ENCODE measurements at regions not wholly inside any gene's neighbourhood (a gene's known extent, or its start where the extent isn't known, plus 50 kb on each side); places are given as distances from the start of the nearest gene placed in this dataset.
A peak's percentile ranks its signal among the peaks of the same experiment; 100 is the strongest.
"Not testable (repeated sequence)": the region's sequence is repeated elsewhere in the genome, so short reads cannot be mapped to it uniquely, and the experiment has no call there.

- DNase-seq (ENCODE audit: low read depth in 2 of 2), result no peak
Measured at GRCh38 chr14:55805250-55805649, 225.2 kb downstream of the KTN1 start.

GRCh38 chr14:55807053-55807880 lies 227.3 kb downstream of the KTN1 start:
- DNase-seq (ENCODE audit: low read depth in 2 of 2), result peak; percentile 40 to 48

- no peak for DNase-seq (ENCODE audit: low read depth in 2 of 2)
Measured at GRCh38 chr14:55807881-55808379, 227.9 kb downstream of the KTN1 start.

- DNase-seq (ENCODE audit: low read depth in 2 of 2), result no peak
Measured at GRCh38 chr14:55813630-55814029, 233.6 kb downstream of the KTN1 start.

GRCh38 chr14:55814064-55814463 lies 234.1 kb downstream of the KTN1 start:
- DNase-seq (ENCODE audit: low read depth in 2 of 2), result no peak

GRCh38 chr14:55814873-55815272 lies 234.9 kb downstream of the KTN1 start:
- no peak for DNase-seq (ENCODE audit: low read depth in 2 of 2)

- no peak for DNase-seq (ENCODE audit: low read depth in 2 of 2)
Measured at GRCh38 chr14:55816225-55816624, 236.2 kb downstream of the KTN1 start.

- DNase-seq (ENCODE audit: low read depth in 2 of 2), result no peak
Measured at GRCh38 chr14:55819610-55820304, 239.8 kb downstream of the KTN1 start.

- no peak for DNase-seq (ENCODE audit: low read depth in 2 of 2)
Measured at GRCh38 chr14:55822906-55823305, 242.9 kb downstream of the KTN1 start.

GRCh38 chr14:55832122-55832911 lies 252.3 kb downstream of the KTN1 start:
- no peak for DNase-seq (ENCODE audit: low read depth in 2 of 2)

GRCh38 chr14:55832974-55833373 lies 253.0 kb downstream of the KTN1 start:
- DNase-seq (ENCODE audit: low read depth in 2 of 2), result no peak

GRCh38 chr14:55834390-55834789 lies 254.4 kb downstream of the KTN1 start:
- no peak for DNase-seq (ENCODE audit: low read depth in 2 of 2)

GRCh38 chr14:55835985-55836384 lies 256.0 kb downstream of the KTN1 start:
- no peak for DNase-seq (ENCODE audit: low read depth in 2 of 2)

- no peak for DNase-seq (ENCODE audit: low read depth in 2 of 2)
Measured at GRCh38 chr14:55837467-55837866, 257.5 kb downstream of the KTN1 start.

GRCh38 chr14:55838529-55839052 lies 258.6 kb downstream of the KTN1 start:
- no peak for DNase-seq (ENCODE audit: low read depth in 2 of 2)

- not testable (repeated sequence) for DNase-seq (ENCODE audit: low read depth in 2 of 2)
Measured at GRCh38 chr14:55839301-55839947, 259.4 kb downstream of the KTN1 start.

GRCh38 chr14:55840821-55841220 lies 260.8 kb downstream of the KTN1 start:
- DNase-seq (ENCODE audit: low read depth in 2 of 2), result no peak

- no peak for DNase-seq (ENCODE audit: low read depth in 2 of 2)
Measured at GRCh38 chr14:55841625-55842024, 261.6 kb downstream of the KTN1 start.

GRCh38 chr14:55843718-55844403 lies 263.9 kb downstream of the KTN1 start:
- DNase-seq (ENCODE audit: low read depth in 2 of 2), result no peak

GRCh38 chr14:55845963-55846825 lies 266.2 kb downstream of the KTN1 start:
- DNase-seq (ENCODE audit: low read depth in 2 of 2), result no peak
